HEK293T (cell line): ENCODE measurements at regions not wholly inside any gene's neighbourhood (a gene's known extent, or its start where the extent isn't known, plus 50 kb on each side); places are given as distances from the start of the nearest gene placed in this dataset.

Experiments used
- CTCF ChIA-PET: fragments of 350-600 bp; formaldehyde crosslinking; extraction: SDS; loops from one replicate; lab custom pipeline; 2021; ENCODE audit warnings: antibody characterized with exemption, inconsistent platforms; lab: Yijun Ruan, JAX
- POLR2A ChIA-PET: fragments of 350-600 bp; formaldehyde crosslinking; extraction: SDS; loops from one replicate; lab custom pipeline; 2020; ENCODE audit warnings: antibody characterized with exemption, inconsistent platforms; lab: Yijun Ruan, JAX
- DNase-seq: peaks from one replicate; pipeline ENCODE4 v3.0.0; 2012; ENCODE audit warnings: mixed read lengths; ENCODE audit errors: extremely low spot score
- ARNT ChIP-seq: fragments of 450-650 bp; IDR thresholded peaks from 2 replicates; pipeline ENCODE4 v1.6.1; 2017; ENCODE audit warnings: mild to moderate bottlenecking
- BHLHE40 ChIP-seq: fragments of 450-650 bp; IDR thresholded peaks from 2 replicates; pipeline ENCODE4 v1.6.1; 2016; ENCODE audit warnings: mild to moderate bottlenecking, moderate library complexity, borderline replicate concordance
- CTBP1 ChIP-seq: fragments of 450-650 bp; IDR thresholded peaks from 2 replicates; pipeline ENCODE4 v1.6.1; 2016; ENCODE audit warnings: borderline replicate concordance
- ELF4 ChIP-seq: fragments of 450-650 bp; IDR thresholded peaks from 2 replicates; pipeline ENCODE4 v1.6.1; 2017; ENCODE audit warnings: antibody characterized with exemption
- FOXA1 ChIP-seq: fragments of 450-650 bp; IDR thresholded peaks from 2 replicates; pipeline ENCODE4 v1.6.1; 2016; ENCODE audit warnings: mild to moderate bottlenecking
- FOXK2 ChIP-seq: fragments of 450-650 bp; IDR thresholded peaks from 2 replicates; pipeline ENCODE4 v1.6.1; 2016; ENCODE audit warnings: mild to moderate bottlenecking
- FOXM1 ChIP-seq: fragments of 450-650 bp; IDR thresholded peaks from 2 replicates; pipeline ENCODE4 v1.6.1; 2017; ENCODE audit warnings: mild to moderate bottlenecking, borderline replicate concordance
- HDGF ChIP-seq: fragments of 450-650 bp; IDR thresholded peaks from 2 replicates; pipeline ENCODE4 v1.6.1; 2017; ENCODE audit warnings: antibody characterized with exemption, borderline replicate concordance
- L3MBTL2 ChIP-seq: fragments of 450-650 bp; conservative IDR thresholded peaks from 2 replicates; pipeline ENCODE4 v1.6.1; 2016; ENCODE audit warnings: mild to moderate bottlenecking
- LEF1 ChIP-seq: fragments of 450-650 bp; IDR thresholded peaks from 2 replicates; pipeline ENCODE4 v1.6.1; 2017; ENCODE audit warnings: mild to moderate bottlenecking, borderline replicate concordance
- NFRKB ChIP-seq: fragments of 450-650 bp; IDR thresholded peaks from 2 replicates; pipeline ENCODE4 v1.6.1; 2016; ENCODE audit warnings: mild to moderate bottlenecking, moderate library complexity
- SP1 ChIP-seq: fragments of 450-650 bp; IDR thresholded peaks from 2 replicates; pipeline ENCODE4 v1.6.1; 2017
- SUZ12 ChIP-seq: fragments of 450-650 bp; IDR thresholded peaks from 2 replicates; pipeline ENCODE4 v1.6.1; 2016; ENCODE audit warnings: mild to moderate bottlenecking
- TARDBP ChIP-seq: fragments of 450-650 bp; IDR thresholded peaks from 2 replicates; pipeline ENCODE4 v1.6.1; 2016
- ZNF384 ChIP-seq: fragments of 450-650 bp; IDR thresholded peaks from 2 replicates; pipeline ENCODE4 v1.6.1; 2016
- TF ChIP-seq, protein P1 (sequence below): fragments of 450-650 bp; IDR thresholded peaks from 2 replicates; pipeline ENCODE4 v1.6.1; 2016

DNA sequence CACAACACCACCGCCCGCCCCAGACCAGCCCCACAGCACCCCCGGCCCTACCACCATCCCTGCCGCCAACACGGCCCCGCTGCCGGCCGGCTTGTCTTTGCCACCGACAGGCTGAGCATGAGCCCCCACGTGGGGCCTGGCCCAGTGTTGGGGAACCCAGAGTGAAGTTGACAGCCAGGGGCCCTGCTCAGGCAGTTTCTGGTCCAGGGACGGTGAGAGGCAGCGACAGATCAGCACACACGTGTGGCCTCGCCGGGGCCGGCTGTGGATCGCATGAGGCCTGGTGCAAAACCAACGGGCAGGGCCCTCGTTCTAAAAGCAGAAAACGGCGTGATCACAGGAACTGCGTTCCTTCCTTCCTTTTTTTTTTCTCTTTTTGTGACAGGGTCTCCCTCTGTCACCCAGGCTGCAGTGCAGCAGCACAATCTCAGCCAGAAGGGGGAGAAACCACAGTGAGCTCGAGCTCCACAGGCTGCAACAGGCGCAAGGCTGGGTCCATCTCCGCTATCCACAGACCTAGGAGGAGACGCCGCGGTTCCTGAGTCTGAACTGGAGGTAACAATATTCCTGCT is 50.5 kb upstream of the FBRSL1 start:
- ChIA-PET CTCF (no interaction called here), POLR2A (no interaction called here)
- no peak for DNase-seq
- TF ChIP-seq FOXK2: no peak
- no peak for TF ChIP-seq HDGF
- TF ChIP-seq LEF1: no peak
- TF ChIP-seq ELF4: no peak
- TF ChIP-seq ZNF384: no peak
- TF ChIP-seq BHLHE40: no peak
- TF ChIP-seq ARNT: no peak
- no peak for TF ChIP-seq FOXA1
- TF ChIP-seq CTBP1: no peak
- TF ChIP-seq FOXM1: no peak
- TF ChIP-seq NFRKB: no peak
- no peak for TF ChIP-seq SUZ12

DNA sequence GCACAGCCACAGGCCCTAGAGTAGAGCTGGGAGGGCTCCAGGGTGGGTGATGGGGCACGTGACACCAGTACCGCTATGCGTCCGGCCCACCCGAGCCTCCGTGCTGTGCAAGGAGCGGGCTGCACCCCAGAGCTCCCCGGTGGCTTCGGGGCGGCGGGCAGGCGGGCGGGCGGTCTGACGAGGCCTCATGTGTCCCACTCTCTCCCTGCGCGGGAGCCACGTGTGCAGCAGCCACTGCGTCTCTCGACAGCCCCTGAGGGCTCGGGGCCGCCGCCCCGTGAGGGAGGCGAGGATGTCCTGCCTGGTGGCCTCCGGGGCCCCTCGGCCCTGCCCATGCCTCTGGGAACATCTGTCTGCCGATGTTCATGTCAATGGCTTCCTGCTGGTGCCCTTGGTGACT is 51.2 kb upstream of the FBRSL1 start:
- ChIA-PET CTCF (no interaction called here), POLR2A (no interaction called here)
- TF ChIP-seq BHLHE40: no peak
- no peak for TF ChIP-seq L3MBTL2
- no peak for TF ChIP-seq CTBP1
- no peak for TF ChIP-seq FOXM1
- TF ChIP-seq SP1: no peak
- TF ChIP-seq FOXA1: no peak
- no peak for TF ChIP-seq NFRKB
- TF ChIP-seq, protein P1, sequence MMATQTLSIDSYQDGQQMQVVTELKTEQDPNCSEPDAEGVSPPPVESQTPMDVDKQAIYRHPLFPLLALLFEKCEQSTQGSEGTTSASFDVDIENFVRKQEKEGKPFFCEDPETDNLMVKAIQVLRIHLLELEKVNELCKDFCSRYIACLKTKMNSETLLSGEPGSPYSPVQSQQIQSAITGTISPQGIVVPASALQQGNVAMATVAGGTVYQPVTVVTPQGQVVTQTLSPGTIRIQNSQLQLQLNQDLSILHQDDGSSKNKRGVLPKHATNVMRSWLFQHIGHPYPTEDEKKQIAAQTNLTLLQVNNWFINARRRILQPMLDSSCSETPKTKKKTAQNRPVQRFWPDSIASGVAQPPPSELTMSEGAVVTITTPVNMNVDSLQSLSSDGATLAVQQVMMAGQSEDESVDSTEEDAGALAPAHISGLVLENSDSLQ: no peak
- no peak for TF ChIP-seq ARNT
- TF ChIP-seq SUZ12: no peak
- DNase-seq: no peak

DNA sequence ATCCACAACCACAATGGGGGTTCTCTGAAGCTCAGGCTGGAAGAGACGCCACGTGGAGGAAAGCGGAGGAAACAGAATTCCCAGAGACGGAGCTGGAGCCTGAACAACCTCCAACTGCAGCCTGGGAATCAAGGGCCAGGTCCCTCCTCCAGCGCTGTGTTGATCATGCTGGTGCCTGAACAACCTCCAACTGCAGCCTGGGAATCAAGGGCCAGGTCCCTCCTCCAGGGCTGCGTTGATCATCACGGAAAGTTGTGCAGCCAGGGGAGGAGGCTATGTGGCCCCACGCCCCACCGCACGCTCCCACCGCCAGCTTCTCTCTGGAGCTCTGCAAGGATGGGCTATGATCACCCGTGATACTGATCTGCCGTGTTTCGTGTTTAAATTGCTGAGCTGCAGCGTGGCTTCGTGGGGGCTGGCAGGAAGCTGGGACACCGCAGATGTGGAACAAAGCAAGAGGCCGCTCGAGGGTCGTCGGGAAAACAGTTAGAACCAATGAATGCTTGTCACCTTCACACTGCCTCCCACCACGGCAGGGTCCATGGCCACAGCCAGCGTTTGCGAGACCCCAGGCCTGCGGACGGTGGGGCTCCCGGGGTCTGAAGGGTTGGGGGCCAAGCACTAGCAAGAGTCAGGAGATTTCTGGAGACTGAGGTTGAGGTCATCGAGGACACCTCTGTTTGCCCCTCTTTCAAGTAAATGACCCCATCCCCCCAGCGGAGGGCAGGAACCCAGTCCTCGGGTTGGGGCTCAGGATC is 51.8 kb upstream of the FBRSL1 start:
- no peak for TF ChIP-seq ELF4
- TF ChIP-seq SP1: no peak
- no peak for TF ChIP-seq BHLHE40
- TF ChIP-seq, protein P1: no peak
- TF ChIP-seq ZNF384: no peak
- TF ChIP-seq ARNT: no peak
- ChIA-PET POLR2A (no interaction called here), CTCF (no interaction called here)
- DNase-seq: no peak

DNA sequence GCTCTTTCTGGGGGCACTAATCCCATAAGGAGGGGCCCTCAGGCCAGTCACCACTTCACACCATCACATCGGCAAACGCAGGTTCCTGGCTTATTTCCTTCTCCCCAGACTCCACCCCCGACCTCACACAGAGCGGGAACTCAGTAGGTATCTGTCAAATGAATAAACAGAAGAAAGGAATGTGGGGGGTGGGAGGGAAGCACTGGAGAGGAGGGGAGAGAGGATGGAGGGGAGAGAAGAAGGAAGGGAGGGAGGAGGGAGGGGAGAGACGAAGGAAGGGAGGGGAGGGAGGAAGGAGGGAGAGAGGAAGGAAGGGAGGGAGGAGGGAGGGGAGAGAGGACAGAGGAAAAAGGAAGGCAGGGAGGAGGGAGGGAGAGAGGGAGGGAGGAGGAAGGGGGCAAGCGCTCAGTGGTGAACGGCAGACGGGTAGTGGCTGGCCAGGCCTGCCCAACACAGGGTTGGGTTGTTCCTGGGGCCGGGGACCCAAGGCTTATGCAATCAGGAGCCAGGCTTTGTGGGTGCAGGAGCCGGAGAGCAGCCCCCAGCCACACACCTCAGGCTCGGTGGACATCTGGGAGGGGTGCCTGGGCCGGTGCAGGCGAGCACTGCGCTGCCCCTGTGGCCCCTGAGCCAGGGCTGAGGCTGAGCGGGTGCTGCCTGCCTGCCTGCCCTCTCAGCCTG is 52.6 kb upstream of the FBRSL1 start:
- DNase-seq: no peak
- ChIA-PET POLR2A (no interaction called here), CTCF (no interaction called here)
- TF ChIP-seq FOXK2 (no peak), SP1 (no peak), NFRKB (no peak)
- TF ChIP-seq, protein P1: no peak

DNA sequence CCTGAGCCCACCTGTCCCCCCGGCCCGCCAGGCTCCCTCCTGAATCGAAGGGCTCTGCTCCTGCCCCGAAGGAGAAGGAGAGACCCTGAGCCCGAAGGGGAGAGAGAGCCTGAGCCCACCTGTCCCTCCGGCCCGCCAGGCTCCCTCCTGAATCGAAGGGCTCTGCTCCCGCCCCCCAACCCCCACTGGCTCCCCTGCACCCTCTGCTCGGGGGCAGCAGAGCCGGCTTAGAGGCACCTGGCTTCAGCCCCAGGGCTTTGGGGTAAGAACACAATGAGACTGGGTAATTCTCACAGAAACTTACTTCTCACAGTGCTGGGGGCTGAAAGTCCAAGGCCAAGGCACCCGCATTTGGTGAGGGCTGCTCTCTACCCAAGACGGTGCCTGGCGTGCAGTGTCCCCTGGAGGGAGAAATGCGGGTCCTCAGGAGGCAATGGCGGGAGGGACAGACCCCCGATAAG is 53.1 kb upstream of the FBRSL1 start:
- POLR2A ChIA-PET: no interaction called here
- CTCF ChIA-PET: no interaction called here
- no peak for DNase-seq
- TF ChIP-seq SP1 (no peak), FOXK2 (no peak)

DNA sequence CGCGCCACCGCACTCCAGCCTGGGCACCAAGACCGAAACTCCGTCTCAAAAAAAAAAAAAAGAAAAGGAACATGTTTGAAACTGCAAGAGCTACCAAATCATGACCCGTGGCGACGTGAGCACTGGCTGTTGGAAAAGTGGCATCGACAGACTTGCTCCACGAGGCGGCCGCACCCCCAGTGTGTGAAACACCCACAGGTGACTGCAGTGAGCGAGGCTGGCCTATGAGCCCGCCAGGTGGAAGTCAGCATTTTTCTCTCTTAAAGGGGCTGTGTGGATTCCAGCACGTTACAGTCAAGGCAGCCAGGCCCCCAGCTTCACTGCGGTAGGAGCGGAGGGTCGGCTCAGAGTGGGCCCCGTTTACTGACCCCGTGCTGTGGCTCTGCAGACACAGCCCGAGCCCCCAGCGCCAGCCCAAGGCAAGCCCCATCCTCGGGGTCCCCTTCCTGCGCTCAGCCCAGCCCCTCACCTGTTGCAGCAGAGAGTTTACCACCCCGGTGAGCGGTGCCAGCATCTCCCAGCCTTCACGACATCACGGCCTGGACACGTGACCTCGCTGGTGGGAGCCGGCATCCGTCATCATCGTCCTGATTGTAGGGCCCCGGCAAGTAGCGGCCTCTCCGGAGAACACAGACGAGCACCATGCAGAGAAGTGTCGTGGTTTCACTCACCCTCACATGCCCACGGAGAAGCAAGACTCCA is 54.3 kb upstream of the FBRSL1 start:
- TF ChIP-seq, protein P1: no peak
- TF ChIP-seq SP1: no peak
- no peak for TF ChIP-seq CTBP1
- no peak for TF ChIP-seq SUZ12
- no peak for TF ChIP-seq LEF1
- TF ChIP-seq ARNT: no peak
- TF ChIP-seq FOXM1: no peak
- TF ChIP-seq NFRKB: no peak
- no peak for TF ChIP-seq FOXK2
- TF ChIP-seq TARDBP: no peak
- TF ChIP-seq HDGF: no peak
- DNase-seq: no peak
- POLR2A ChIA-PET: no interaction called here
- CTCF ChIA-PET: no interaction called here
